GM19438 (cell line): ENCODE measurements at regions not wholly inside any gene's neighbourhood (a gene's known extent, or its start where the extent isn't known, plus 50 kb on each side); places are given as distances from the start of the nearest gene placed in this dataset.

Experiments used
- ATAC-seq: cut with Tn5 transposase; IDR thresholded peaks from one replicate; pipeline ENCODE4 v1.9.1; 2021; ENCODE audit warnings: low read depth; ENCODE audit not compliant: unreplicated experiment

DNA sequence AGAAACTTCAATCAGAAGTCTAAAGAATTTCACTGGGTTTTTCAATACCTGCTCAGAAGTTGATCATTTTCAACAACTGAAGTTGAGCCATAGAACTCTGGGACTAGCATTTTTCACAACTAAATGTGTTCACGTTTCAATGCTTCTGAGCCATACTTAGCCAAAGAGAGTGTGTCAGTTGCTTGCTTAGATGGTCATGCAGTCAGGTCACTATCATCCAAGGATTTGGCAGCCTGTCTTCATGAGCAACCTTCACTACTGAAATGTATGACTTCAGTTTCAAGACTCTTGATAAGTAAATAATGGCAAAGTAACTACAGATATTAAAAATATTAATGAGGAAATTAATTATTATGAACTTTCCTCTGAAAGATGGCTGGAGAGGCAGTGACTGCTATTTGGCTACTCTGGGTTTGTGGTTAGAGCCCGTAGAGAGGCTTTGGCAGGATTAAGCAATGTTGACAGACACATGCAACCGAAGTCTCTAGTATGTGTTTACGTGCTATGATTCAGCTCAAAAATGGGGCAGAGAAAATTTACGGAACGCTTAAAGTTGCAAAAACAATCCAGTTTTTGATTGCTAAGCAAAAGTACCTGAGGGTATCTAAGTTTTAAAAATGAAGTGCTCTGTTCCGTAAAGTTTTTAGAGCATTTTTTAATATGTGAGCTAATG, 133.8 kb downstream of the GMNC start:
- ATAC-seq, result no peak

DNA sequence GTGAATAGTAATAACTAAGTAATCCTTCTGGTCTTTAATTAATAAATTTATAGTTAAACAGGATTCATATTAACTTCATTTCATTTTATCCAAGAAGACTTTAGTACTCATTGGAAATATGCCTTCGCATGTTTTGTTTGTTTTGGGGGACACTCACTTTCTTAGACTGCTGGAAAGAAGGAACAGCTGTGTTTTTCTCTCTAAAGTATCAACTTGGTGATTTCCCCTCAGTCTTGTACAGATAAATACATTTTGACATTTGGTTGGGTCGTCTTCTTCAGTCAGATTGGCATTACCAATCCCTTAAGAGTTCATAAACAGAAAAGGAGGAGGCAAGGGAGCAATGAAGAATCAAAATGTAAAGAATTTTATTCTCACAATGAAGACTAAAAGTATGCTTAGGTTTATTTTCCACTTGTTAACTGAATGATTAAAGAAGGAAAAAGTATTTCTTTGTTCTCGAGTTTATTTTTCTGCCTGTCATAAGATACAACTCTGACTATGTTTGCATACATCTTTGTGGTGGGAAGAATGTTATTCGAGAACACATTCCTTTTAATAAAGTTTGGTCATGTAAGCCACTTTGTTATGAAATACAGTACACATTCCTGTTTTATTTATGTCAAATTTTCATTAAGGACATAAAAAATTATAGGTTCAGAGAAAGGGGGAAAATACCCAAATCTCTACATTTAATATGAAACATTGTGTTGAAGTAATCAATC, 140.2 kb downstream of the GMNC start:
- ATAC-seq, result no peak

DNA sequence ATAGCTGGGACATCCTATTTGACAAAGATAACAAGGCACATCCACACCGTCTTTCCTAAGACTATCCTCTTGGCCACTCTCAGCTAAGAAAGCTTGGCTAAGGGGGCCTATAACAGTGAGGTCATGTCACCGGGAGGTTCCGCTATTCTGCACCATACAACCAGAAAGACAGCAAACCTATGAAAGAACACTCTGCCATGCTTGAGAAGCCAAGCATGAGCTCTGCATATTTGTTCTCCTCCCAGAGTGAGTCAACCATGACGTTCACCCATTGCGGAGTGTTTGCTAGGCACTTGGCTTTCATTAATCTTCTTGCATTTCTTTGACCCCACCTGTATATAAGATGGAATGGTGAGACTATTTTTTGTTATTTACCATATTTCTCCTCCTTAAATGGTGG, 141.2 kb downstream of the GMNC start:
- ATAC-seq, result peak; percentile 92

DNA sequence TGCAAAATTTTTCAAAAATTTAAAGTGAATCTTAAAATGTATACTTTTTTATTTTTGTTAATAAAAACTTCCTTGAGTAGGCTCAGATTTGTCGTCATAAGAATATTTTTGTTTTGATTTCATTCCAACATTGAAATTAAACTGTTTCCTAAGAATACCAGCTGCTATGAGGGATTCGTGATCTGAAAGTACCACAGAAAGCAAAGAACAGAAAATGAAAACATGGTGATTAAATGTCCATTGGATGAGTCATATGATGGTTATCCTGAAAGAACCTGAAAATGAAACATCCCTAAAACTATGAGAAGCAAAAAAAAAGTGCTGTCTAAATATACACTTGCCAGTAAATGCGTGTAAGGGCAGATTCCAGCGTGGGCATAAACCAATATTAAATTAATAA, 143.8 kb downstream of the GMNC start:
- ATAC-seq, result no peak

DNA sequence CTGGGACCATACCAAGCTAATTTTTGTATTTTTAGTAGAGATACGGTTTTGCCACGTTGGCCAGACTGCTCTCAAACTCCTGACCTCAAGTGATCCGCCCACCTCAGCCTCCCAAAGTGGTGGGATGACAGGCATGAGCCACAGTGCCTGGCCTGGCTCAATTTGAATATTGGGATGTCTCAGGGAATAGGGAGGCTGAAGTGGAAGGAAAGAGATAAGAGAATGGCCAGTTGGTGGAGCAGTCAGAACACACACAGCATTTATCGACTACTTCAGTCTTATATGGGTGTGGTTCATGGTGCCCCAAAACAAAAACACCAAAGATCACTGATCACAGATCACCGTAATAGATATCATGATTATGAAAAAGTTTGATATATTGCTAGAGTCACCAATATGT, 144.4 kb downstream of the GMNC start:
- no peak for ATAC-seq

DNA sequence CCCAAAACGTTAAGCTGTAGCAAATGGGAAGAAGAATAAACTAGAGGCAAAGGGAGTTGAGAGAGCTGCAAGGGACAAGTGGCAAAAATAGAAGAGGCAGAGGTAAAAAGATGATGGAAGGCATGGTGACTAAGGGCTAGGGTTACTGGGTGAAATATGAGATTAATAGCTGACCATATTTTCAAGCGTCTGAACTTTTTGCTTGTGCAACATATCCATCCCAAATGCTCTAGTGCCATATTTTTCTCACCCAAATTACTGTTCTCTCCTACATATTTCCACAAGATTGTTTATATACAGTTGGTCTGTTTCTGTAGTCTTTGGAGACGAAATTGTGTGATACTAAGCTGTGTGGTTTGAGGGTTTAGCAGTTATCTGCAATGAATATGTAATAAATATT, 145.5 kb downstream of the GMNC start:
- ATAC-seq, result no peak

DNA sequence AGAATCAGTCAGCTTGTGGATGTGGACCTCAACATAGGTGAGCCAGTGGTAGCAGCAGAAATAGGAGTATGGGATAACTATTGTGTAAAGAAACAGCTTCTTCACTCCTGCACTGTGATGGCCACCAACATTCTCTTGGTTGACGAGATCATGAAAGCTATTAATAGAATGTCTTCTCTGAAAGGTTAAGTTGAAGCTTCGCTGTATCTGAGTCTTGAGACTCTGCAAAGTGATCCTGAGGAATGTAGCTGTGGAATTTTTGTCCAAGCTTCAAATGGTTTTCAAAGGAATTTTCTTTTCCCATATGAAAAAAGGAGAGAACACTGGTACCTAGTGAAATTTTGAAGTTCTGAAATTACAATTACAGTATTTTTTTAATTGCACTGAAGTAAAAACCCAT, 146.3 kb downstream of the GMNC start:
- no peak for ATAC-seq

DNA sequence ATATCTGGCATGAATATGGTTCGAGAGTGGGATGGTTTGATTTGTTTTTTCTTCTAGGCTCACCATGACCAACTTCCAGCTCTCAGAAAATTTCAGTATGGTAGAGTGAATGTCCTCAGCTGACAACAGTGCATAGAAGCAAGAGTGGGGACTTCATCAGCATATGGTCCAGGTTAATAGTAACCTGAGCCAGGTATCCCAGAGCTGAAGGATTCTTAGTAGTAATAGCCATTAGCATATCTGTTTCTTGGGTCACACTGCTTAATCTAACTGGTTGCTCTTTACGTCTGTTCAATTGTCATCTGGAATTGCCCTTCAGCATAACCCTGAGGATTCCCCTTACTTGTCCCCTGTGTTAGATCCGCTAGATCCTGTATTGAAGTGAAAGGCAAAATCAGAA, 151.8 kb downstream of the GMNC start:
- no peak for ATAC-seq

DNA sequence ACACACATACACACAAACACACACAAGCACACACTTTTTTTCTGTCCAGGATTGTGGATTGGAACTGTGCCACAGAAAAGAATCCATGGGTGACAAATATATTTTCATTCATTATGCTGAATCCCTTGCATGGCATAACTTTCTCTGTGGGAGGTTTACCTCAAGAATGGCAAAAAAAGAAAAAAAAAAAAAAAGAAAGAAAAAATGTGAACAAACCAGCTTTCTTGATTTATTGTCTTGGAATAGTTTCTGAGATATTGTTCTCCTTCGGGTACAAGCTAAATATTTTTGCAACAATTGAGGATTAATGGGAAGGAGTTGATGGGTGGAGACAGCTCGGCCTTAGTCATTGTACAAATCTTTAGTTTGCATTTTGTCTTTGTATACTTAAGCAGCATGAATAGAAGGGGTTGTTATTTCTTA, 153.1 kb downstream of the GMNC start:
- no peak for ATAC-seq
